Osteoblast (primary cell): ENCODE measurements at regions not wholly inside any gene's neighbourhood (a gene's known extent, or its start where the extent isn't known, plus 50 kb on each side); places are given as distances from the start of the nearest gene placed in this dataset.
"Not testable (repeated sequence)": the region's sequence is repeated elsewhere in the genome, so short reads cannot be mapped to it uniquely, and the experiment has no call there.

ENCODE experiments used
- DNase-seq: peaks from one replicate; pipeline ENCODE4 v3.0.0; 2011; ENCODE audit warnings: low spot score, mixed read lengths; ENCODE audit not compliant: insufficient read length; ENCODE audit errors: missing footprints
- H2AFZ ChIP-seq: 2 replicates; pipeline ENCODE4 v1.6.0; 2011; ENCODE audit warnings: mild to moderate bottlenecking, low read length
- H3K27ac ChIP-seq: 2 replicates; pipeline ENCODE4 v1.5.1; 2011; ENCODE audit warnings: mild to moderate bottlenecking, low read depth, low read length, moderate library complexity
- H3K27me3 ChIP-seq: 2 replicates; pipeline ENCODE4 v1.6.0; 2012; ENCODE audit warnings: mild to moderate bottlenecking, control low read depth, inconsistent platforms, low read length, moderate library complexity; ENCODE audit not compliant: insufficient read depth
- H3K36me3 ChIP-seq: 2 replicates; pipeline ENCODE4 v1.5.1; 2011; ENCODE audit warnings: mild to moderate bottlenecking, low read length, control low read depth, moderate library complexity; ENCODE audit not compliant: insufficient read depth
- H3K4me1 ChIP-seq: 2 replicates; pipeline ENCODE4 v1.5.1; 2011; ENCODE audit warnings: mild to moderate bottlenecking, low read length, control low read depth, moderate library complexity; ENCODE audit not compliant: insufficient read depth
- H3K4me2 ChIP-seq: 2 replicates; pipeline ENCODE4 v1.6.0; 2011; ENCODE audit warnings: mild to moderate bottlenecking, low read length; ENCODE audit not compliant: insufficient read depth
- H3K4me3 ChIP-seq: fragments of 200-600 bp; sonication (generic); 3 replicates; pipeline ENCODE4 v1.5.1; 2012; ENCODE audit warnings: mild to moderate bottlenecking, low read length, inconsistent platforms; ENCODE audit not compliant: insufficient read depth
- H3K79me2 ChIP-seq: 2 replicates; pipeline ENCODE4 v1.6.0; 2012; ENCODE audit warnings: mild to moderate bottlenecking, low read length, control low read depth, inconsistent platforms; ENCODE audit not compliant: insufficient read depth
- H3K9me3 ChIP-seq: 2 replicates; pipeline ENCODE4 v1.5.1; 2011; ENCODE audit warnings: low read depth, low read length, control low read depth
- H4K20me1 ChIP-seq: 2 replicates; pipeline ENCODE4 v1.6.0; 2012; ENCODE audit warnings: mild to moderate bottlenecking, low read length, control low read depth; ENCODE audit not compliant: insufficient read depth
- CTCF ChIP-seq: IDR thresholded peaks from 2 replicates; pipeline ENCODE4 v1.5.1; 2011; ENCODE audit warnings: mild to moderate bottlenecking, low read depth, low read length, moderate library complexity; ENCODE audit errors: extremely low read depth

GRCh38 chr4:33966808-33967207 lies 2277.5 kb downstream of the ARAP2 start:
- Histone ChIP-seq H4K20me1 (no peaks in the 10 kb centered on the region), H3K9me3 (no peaks in the 10 kb centered on the region), H3K4me1 (no peaks in the 10 kb centered on the region), H2AFZ (no peak overlapping the region), H3K4me3 (no peak overlapping the region), H3K27ac (no peak overlapping the region), H3K79me2 (no peaks in the 10 kb centered on the region), H3K36me3 (no peaks in the 10 kb centered on the region), H3K27me3 (no peaks in the 10 kb centered on the region), H3K4me2 (no peak overlapping the region)
- TF ChIP-seq CTCF: no peak
- DNase-seq: no peak

GRCh38 chr4:33974270-33974669 lies 2270.0 kb downstream of the ARAP2 start:
- H3K36me3 ChIP-seq: no peaks in the 10 kb centered on the region
- DNase-seq: no peak
- H2AFZ ChIP-seq: no peak overlapping the region
- H3K4me2 ChIP-seq: no peak overlapping the region
- H3K4me3 ChIP-seq: no peak overlapping the region
- no peaks in the 10 kb centered on the region for H3K79me2 ChIP-seq
- H3K27me3 ChIP-seq: no peaks in the 10 kb centered on the region
- no peak for TF ChIP-seq CTCF
- H3K27ac ChIP-seq: no peak overlapping the region
- H3K4me1 ChIP-seq: no peaks in the 10 kb centered on the region
- peaks cover 6% of the 10 kb centered on the region for H3K9me3 ChIP-seq
- H4K20me1 ChIP-seq: no peaks in the 10 kb centered on the region

- no peaks in the 10 kb centered on the region for H4K20me1 ChIP-seq
- peaks cover 6% of the 10 kb centered on the region for H3K9me3 ChIP-seq
- no peak overlapping the region for H3K4me2 ChIP-seq
- no peaks in the 10 kb centered on the region for H3K4me1 ChIP-seq
- no peak for DNase-seq
- H3K36me3 ChIP-seq: no peaks in the 10 kb centered on the region
- H2AFZ ChIP-seq: no peak overlapping the region
- no peak overlapping the region for H3K4me3 ChIP-seq
- H3K79me2 ChIP-seq: no peaks in the 10 kb centered on the region
- no peak overlapping the region for H3K27ac ChIP-seq
- TF ChIP-seq CTCF: no peak
- no peaks in the 10 kb centered on the region for H3K27me3 ChIP-seq
Observed at GRCh38 chr4:33975995-33976394, 2268.3 kb downstream of the ARAP2 start.

GRCh38 chr4:33979781-33980180 lies 2264.5 kb downstream of the ARAP2 start:
- not testable (repeated sequence) for H4K20me1 ChIP-seq

More at GRCh38 chr4:33979781-33980180, 2264.5 kb downstream of the ARAP2 start:
- DNase-seq, H3K4me3 ChIP-seq, H3K36me3 ChIP-seq, H3K27ac ChIP-seq, H2AFZ ChIP-seq, H3K79me2 ChIP-seq, H3K27me3 ChIP-seq, H3K4me1 ChIP-seq, H3K9me3 ChIP-seq, H3K4me2 ChIP-seq: not testable (repeated sequence)
